Gastroesophageal sphincter (tissue), 4 donors: ENCODE measurements at regions not wholly inside any gene's neighbourhood (a gene's known extent, or its start where the extent isn't known, plus 50 kb on each side); places are given as distances from the start of the nearest gene placed in this dataset.

Experiments used
- ATAC-seq: fragments of 150-250 bp; one replicate; pipeline ENCODE4 v1.9.1; 2016; ENCODE audit warnings: mild to moderate bottlenecking, moderate library complexity
- H3K27ac ChIP-seq, 4 donors: fragments of 200-600 bp; sonication (generic) in 3 of 4; 1 replicate in 3 of 4; 2 replicates in 1 of 4; pipeline ENCODE4 v1.5.1; 2016 to 2019
- H3K27me3 ChIP-seq: fragments of 200-600 bp; sonication (generic); one replicate; pipeline ENCODE4 v1.5.1; 2019
- H3K36me3 ChIP-seq, 2 donors: fragments of 200-600 bp; sonication (generic); one replicate each; pipeline ENCODE4 v1.5.1; 2019; ENCODE audit warnings: control low read depth in 1 of 2
- H3K4me1 ChIP-seq, 3 donors: fragments of 200-600 bp; sonication (generic); 1 replicate in 2 of 3; 2 replicates in 1 of 3; pipeline ENCODE4 v1.5.1; 2016 to 2019; ENCODE audit warnings: control low read depth in 2 of 3
- H3K4me3 ChIP-seq, 2 donors: fragments of 200-600 bp; sonication (generic); one replicate each; pipeline ENCODE4 v1.5.1; 2019; ENCODE audit warnings: mild to moderate bottlenecking in 1 of 2, moderate library complexity in 1 of 2
- H3K9me3 ChIP-seq, 3 donors: fragments of 200-600 bp; sonication (generic); one replicate each; pipeline ENCODE4 v1.5.1; 2017 to 2019; ENCODE audit warnings: control low read depth in 2 of 3
- EP300 ChIP-seq: sonication (generic); formaldehyde crosslinking; IDR thresholded peaks from one replicate; pipeline ENCODE4 v1.6.1; 2017; ENCODE audit warnings: antibody characterized with exemption, mild to moderate bottlenecking
- POLR2A ChIP-seq, 2 donors: fragments of 450-650 bp; IDR thresholded peaks; one replicate each; pipeline ENCODE4 v1.6.1; 2017; ENCODE audit warnings: antibody characterized with exemption in 2 of 2, mild to moderate bottlenecking in 2 of 2, moderate library complexity in 1 of 2
- POLR2AphosphoS5 ChIP-seq: sonication (generic); formaldehyde crosslinking; IDR thresholded peaks from one replicate; pipeline ENCODE4 v1.6.1; 2017; ENCODE audit warnings: antibody characterized with exemption
- WGBS, 2 donors: methylation state at CpG; one replicate each; pipeline ENCODE4 v1.1.5; 2018; ENCODE audit warnings: low coverage in 1 of 2; 5-methylcytosine and 5-hydroxymethylcytosine counted together
- TF ChIP-seq, protein P1 (sequence below), 4 experiments: fragments of 200-600 bp in 2 of 4; fragments of 450-650 bp in 2 of 4; sonication (generic) in 1 of 4; IDR thresholded peaks; one replicate each; pipeline ENCODE4 v1.5.1; 2017 to 2019; ENCODE audit warnings: antibody characterized with exemption in 4 of 4, mild to moderate bottlenecking in 2 of 4, moderate library complexity in 2 of 4

DNA sequence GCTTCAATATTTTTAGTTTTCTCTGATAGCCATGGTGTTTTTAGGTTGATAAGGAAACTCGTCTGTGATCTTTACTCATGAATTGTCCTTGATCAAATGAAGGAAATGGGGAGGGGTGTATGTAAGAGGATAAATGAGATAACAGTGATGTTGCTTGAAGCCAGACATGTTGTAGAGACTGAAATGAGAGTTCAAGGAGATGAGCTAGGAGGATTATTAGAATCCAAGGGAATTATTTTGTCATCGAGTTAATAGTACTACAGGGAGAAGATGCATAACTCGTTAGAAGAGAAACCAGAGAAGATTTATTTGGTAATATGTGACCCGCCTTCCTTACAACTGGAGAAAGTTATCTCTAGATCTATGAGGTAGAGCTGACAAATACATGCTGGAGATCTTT lies 371.3 kb upstream of the DDHD1 start:
- Histone ChIP-seq H3K9me3 (no peaks in the 10 kb centered on the region), H3K4me1 (no peaks in the 10 kb centered on the region), H3K27me3 (no peaks in the 10 kb centered on the region), H3K36me3 (no peaks in the 10 kb centered on the region), H3K27ac (no peak overlapping the region), H3K4me3 (no peak overlapping the region)
- 77 to 92% methylated on average over 4 of the region's 4 CpGs for WGBS, 2 donors
- no peak for ATAC-seq
- TF ChIP-seq, protein P1, sequence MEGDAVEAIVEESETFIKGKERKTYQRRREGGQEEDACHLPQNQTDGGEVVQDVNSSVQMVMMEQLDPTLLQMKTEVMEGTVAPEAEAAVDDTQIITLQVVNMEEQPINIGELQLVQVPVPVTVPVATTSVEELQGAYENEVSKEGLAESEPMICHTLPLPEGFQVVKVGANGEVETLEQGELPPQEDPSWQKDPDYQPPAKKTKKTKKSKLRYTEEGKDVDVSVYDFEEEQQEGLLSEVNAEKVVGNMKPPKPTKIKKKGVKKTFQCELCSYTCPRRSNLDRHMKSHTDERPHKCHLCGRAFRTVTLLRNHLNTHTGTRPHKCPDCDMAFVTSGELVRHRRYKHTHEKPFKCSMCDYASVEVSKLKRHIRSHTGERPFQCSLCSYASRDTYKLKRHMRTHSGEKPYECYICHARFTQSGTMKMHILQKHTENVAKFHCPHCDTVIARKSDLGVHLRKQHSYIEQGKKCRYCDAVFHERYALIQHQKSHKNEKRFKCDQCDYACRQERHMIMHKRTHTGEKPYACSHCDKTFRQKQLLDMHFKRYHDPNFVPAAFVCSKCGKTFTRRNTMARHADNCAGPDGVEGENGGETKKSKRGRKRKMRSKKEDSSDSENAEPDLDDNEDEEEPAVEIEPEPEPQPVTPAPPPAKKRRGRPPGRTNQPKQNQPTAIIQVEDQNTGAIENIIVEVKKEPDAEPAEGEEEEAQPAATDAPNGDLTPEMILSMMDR (IDR thresholded peaks at IDR 0.05) = no peak

DNA sequence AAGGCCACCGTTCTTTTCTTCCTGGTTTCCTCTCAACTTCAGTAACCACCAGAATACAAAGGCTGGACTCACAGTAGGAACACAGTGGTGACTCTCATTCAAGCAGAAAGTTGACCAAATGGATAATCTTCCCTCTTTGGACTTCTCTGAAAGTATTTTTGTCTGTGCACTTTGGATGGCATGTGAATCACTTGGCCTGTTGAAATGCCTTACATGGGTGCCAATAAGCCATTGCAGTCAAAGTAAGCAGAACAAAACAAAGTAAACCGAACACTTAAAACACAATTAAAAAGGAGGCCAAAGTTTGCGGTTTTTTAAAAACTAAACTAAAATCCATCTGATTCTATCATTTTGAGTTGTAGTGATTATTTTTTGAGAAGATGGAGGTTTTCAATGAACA lies 370.1 kb upstream of the DDHD1 start:
- H3K36me3 ChIP-seq = no peaks in the 10 kb centered on the region
- no peak for TF ChIP-seq POLR2A (IDR thresholded peaks at IDR 0.05)
- no peak for TF ChIP-seq EP300
- TF ChIP-seq, protein P1 (IDR thresholded peaks at IDR 0.05) = no peak
- no peak for TF ChIP-seq POLR2AphosphoS5
- H3K4me1 ChIP-seq = no peaks in the 10 kb centered on the region
- no peak overlapping the region for H3K4me3 ChIP-seq
- H3K27me3 ChIP-seq = no peaks in the 10 kb centered on the region
- no peaks in the 10 kb centered on the region for H3K9me3 ChIP-seq
- H3K27ac ChIP-seq = no peak overlapping the region
- no peak for ATAC-seq
- 63 to 96% methylated on average over 2 to 3 of the region's 3 CpGs for WGBS, 2 donors

DNA sequence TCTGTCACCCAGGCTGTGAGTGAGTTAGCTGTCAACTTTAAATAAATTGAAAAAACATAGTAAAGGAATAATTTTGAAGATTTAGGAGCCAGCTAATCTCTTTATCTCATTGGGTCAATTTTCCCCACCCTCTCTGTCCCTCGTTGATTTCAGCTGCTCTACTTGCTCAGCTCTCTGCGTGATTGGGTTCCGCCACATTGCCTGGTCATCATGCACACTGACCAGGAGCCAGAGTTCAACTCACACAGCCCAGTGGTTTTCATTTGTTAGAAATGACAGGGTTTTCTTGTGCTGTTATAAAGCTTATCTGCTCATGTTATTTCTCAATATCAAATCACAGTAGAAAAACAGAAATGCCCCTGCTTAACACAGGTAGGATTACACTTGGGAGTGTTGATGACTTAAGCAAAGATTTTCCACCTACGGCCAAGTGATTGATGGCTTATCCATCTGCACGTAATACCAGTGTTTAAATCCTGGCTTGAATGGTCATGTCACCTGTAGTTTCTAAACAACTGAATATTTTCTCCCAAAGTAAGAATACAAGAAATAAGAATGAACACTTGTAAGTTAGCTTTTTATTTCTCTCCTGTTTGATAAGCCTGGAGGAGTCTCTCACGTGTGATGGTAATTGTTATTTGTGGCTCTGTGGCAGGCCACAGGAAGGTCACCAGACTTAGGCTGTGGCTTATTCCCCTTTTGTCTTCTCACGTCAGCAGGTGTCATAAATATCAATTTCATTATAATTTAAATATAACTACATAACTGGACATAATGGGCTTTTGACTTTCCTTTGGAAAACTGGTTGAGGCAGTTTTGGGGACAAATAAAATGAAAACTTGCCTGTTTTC lies 367.2 kb upstream of the DDHD1 start:
- 87 to 88% methylated on average over 7 of the region's 7 CpGs for WGBS, 2 donors
- Histone ChIP-seq H3K27me3 (no peaks in the 10 kb centered on the region), H3K27ac (no peak overlapping the region), H3K9me3 (no peaks in the 10 kb centered on the region), H3K4me3 (no peak overlapping the region), H3K4me1 (no peaks in the 10 kb centered on the region), H3K36me3 (no peaks in the 10 kb centered on the region)
- ATAC-seq = no peak
- TF ChIP-seq POLR2AphosphoS5 = no peak
- no peak for TF ChIP-seq EP300
- TF ChIP-seq, protein P1 (IDR thresholded peaks at IDR 0.05) = no peak
- TF ChIP-seq POLR2A (IDR thresholded peaks at IDR 0.05) = no peak

DNA sequence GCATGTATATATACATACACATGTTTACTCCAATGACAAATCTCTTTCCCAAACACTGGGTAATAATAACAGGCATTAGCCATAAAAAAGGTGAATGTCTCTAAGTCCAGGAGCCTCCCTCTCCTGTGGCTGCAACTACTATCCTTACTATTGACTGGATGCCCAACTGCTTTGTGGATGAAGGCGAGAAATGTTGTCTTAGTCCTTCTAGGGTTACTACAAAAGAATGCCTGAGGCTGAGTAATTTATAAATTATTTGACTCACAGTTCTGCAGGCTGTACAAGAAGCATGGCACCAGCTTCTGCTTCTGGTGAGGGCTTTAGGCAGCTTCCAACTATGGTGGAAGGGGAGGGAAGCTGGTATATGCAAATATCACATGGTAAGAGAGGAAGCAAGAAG lies 366.0 kb upstream of the DDHD1 start:
- H3K4me1 ChIP-seq = no peaks in the 10 kb centered on the region
- no peaks in the 10 kb centered on the region for H3K9me3 ChIP-seq
- no peak overlapping the region for H3K27ac ChIP-seq
- no peaks in the 10 kb centered on the region for H3K27me3 ChIP-seq
- no peak for ATAC-seq
- 64% methylated on average over 1 of the region's 1 CpG; no CpG with 5 or more reads in 1 of the 2 donors for WGBS, 2 donors
- no peak for TF ChIP-seq POLR2A (IDR thresholded peaks at IDR 0.05)
- H3K4me3 ChIP-seq = no peak overlapping the region
- H3K36me3 ChIP-seq = no peaks in the 10 kb centered on the region

DNA sequence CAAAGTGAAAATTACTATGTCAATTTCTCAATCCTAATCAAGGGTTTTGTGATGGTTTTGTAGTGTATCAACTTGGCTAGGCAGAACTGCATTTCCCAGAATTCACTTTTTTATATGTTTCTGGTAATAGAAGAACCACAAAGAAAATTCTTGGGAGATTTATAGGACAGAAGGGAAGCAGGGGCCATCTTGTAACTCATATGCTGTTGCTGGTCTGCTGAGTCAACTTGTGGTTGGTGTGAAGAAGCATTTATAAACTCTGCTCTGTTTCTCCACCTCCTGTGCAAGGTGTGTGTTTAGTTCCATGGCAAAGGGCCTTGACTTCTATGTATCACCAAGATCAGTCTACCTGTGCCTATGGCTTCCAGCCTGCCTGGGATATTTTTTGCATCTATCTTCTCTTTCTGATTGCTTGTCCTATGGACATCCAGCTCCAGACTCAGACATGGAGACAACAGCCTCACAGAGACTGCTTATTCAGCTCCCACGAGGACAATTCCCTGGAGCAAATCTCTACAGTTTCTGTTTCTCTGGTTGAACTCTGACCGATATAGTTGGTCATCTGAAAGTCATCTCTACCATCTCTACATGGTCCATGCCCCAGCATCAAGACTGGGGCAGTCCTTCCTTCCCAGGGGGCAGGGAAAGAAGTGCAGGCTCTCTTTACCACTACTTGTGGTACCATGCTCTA lies 364.3 kb upstream of the DDHD1 start:
- Histone ChIP-seq H3K36me3 (no peaks in the 10 kb centered on the region), H3K27me3 (no peaks in the 10 kb centered on the region), H3K4me3 (no peak overlapping the region), H3K27ac (no peak overlapping the region), H3K4me1 (no peaks in the 10 kb centered on the region), H3K9me3 (no peaks in the 10 kb centered on the region)
- no peak for TF ChIP-seq POLR2AphosphoS5
- no peak for TF ChIP-seq POLR2A (IDR thresholded peaks at IDR 0.05)
- no peak for TF ChIP-seq EP300
- TF ChIP-seq, protein P1 (IDR thresholded peaks at IDR 0.05) = no peak
- ATAC-seq = no peak
- 90% methylated on average over 2 of the region's 2 CpGs; no CpG with 5 or more reads in 1 of the 2 donors for WGBS, 2 donors
